ENCODE measurements at regions not wholly inside any gene's neighbourhood (a gene's known extent, or its start where the extent isn't known, plus 50 kb on each side); places are given as distances from the start of the nearest gene placed in this dataset.

DNA sequence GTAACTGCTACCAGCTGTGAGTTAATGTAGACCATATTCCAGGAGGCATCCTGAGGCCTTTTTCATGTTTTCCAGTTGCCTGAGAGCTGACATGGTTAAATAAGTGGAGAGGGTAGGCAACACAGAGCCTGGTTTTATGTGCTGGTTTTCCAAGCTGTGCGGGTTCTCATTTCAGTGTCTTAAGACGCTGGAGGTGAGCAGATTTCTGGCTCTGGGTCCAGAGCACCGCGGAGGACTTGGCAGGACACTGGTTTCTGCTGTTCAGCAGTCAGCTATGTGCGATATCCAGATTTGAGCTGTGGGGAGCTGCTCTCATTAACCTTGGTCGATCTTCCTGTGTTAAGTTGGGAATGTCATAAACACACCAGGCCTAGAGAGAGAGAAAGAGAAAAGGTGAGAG, 680.8 kb downstream of the BCL11B start:
- Histone ChIP-seq H2AK5ac (ENCODE audit: low read depth, low read length) (no peak overlapping the region), H2AFZ (replicated peaks; ENCODE audit: low read length, poor library complexity) (no peak overlapping the region), H4K20me1 (ENCODE audit: insufficient read depth, low read length) (no peaks in the 10 kb centered on the region), H3K56ac (ENCODE audit: extremely low read depth, insufficient read depth, low read length) (no peak overlapping the region), H3K9ac (ENCODE audit: low read depth, low read length) (no peak overlapping the region), H4K8ac (ENCODE audit: low read depth in 2 of 2, low read length in 2 of 2) (no peak overlapping the region), H3K27me3 (ENCODE audit: control insufficient read depth, insufficient read depth, low read length) (no peaks in the 10 kb centered on the region), H3K23ac (ENCODE audit: low read depth, low read length) (no peak overlapping the region), H3K36me3 (ENCODE audit: control insufficient read depth, insufficient read depth, low read length) (no peaks in the 10 kb centered on the region), H3K79me1 (ENCODE audit: low read depth in 1 of 2, low read length in 2 of 2) (no peaks in the 10 kb centered on the region), H3K18ac (ENCODE audit: low read depth, low read length) (no peak overlapping the region), H4K5ac (ENCODE audit: low read depth, low read length) (no peak overlapping the region), H3K4ac (ENCODE audit: low read depth, low read length) (no peak overlapping the region), H4K91ac (ENCODE audit: insufficient read depth, low read depth, low read length) (no peak overlapping the region), H2BK20ac (ENCODE audit: low read depth, low read length) (no peak overlapping the region), H3K4me1 (ENCODE audit: control insufficient read depth, insufficient read depth, low read length) (no peaks in the 10 kb centered on the region), H2BK15ac (ENCODE audit: low read depth, low read length) (no peak overlapping the region), H3K27ac (ENCODE audit: insufficient read depth, low read length) (no peak overlapping the region), H3K4me2 (ENCODE audit: low read depth, low read length) (no peak overlapping the region), H2BK5ac (ENCODE audit: low read depth, low read length, poor library complexity, severe bottlenecking) (no peak overlapping the region), H3K14ac (replicated peaks; ENCODE audit: low read depth, low read length) (no peak overlapping the region), H2AK9ac (replicated peaks; ENCODE audit: low read depth, low read length, poor library complexity) (no peak overlapping the region), H3K9me3 (ENCODE audit: control insufficient read depth, insufficient read depth, low read length) (peaks cover 38% of the 10 kb centered on the region), H3K4me3 (ENCODE audit: insufficient read depth, low read depth, low read length) (no peak overlapping the region), H3K9me1 (ENCODE audit: insufficient read depth, low read length) (no peaks in the 10 kb centered on the region), H2BK120ac (ENCODE audit: low read depth, low read length) (no peak overlapping the region)
- DNase-seq (no peak), ATAC-seq (ENCODE audit: low read depth) (no peak)
- dilution Hi-C loops (cut with HindIII; ENCODE audit: low sequenced_read_pairs, unreplicated experiment) = no loop called here
- TF ChIP-seq BHLHE40 (IDR thresholded peaks at IDR 0.05; ENCODE audit: low read depth, low read length) (no peak), CHD1 (IDR thresholded peaks at IDR 0.05; ENCODE audit: low read depth, low read length) (no peak), NFE2L2 (IDR thresholded peaks at IDR 0.05; ENCODE audit: low read depth, low read length) (no peak), RFX5 (IDR thresholded peaks at IDR 0.05; ENCODE audit: low read depth, low read length) (no peak), RAD21 (IDR thresholded peaks at IDR 0.05; ENCODE audit: low read length) (no peak), MAZ (IDR thresholded peaks at IDR 0.05; ENCODE audit: borderline replicate concordance, low read depth, low read length) (no peak), RCOR1 (IDR thresholded peaks at IDR 0.05; ENCODE audit: insufficient replicate concordance, low read length) (no peak), CEBPB (IDR thresholded peaks at IDR 0.05; ENCODE audit: low read depth, low read length) (no peak)
- TF ChIP-seq, protein P1, sequence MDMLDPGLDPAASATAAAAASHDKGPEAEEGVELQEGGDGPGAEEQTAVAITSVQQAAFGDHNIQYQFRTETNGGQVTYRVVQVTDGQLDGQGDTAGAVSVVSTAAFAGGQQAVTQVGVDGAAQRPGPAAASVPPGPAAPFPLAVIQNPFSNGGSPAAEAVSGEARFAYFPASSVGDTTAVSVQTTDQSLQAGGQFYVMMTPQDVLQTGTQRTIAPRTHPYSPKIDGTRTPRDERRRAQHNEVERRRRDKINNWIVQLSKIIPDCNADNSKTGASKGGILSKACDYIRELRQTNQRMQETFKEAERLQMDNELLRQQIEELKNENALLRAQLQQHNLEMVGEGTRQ (IDR thresholded peaks at IDR 0.05; ENCODE audit: low read depth, low read length) = no peak
- TF ChIP-seq, protein P2, sequence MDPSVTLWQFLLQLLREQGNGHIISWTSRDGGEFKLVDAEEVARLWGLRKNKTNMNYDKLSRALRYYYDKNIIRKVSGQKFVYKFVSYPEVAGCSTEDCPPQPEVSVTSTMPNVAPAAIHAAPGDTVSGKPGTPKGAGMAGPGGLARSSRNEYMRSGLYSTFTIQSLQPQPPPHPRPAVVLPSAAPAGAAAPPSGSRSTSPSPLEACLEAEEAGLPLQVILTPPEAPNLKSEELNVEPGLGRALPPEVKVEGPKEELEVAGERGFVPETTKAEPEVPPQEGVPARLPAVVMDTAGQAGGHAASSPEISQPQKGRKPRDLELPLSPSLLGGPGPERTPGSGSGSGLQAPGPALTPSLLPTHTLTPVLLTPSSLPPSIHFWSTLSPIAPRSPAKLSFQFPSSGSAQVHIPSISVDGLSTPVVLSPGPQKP (IDR thresholded peaks at IDR 0.05; ENCODE audit: borderline replicate concordance, low read depth, low read length) = no peak
- in situ Hi-C loops (cut with MboI; ENCODE audit: low sequenced_read_pairs) = no loop called here
- no TSS peak for BruUV-seq (replicated peaks)
- 40% methylated on average over 3 of the region's 6 CpGs; no CpG with 5 or more reads in 1 of the 2 experiments for WGBS, 2 experiments (ENCODE audit: extremely low coverage in 2 of 2, insufficient read length in 1 of 2)
- POLR2A ChIA-PET (ENCODE audit: unreplicated experiment) = no interaction called here
- CTCF ChIA-PET = no interaction called here
- intact Hi-C loops (cut with micrococcal nuclease) = no loop called here

All from IMR-90 (cell line).